K562 (cell line): ENCODE measurements at regions not wholly inside any gene's neighbourhood (a gene's known extent, or its start where the extent isn't known, plus 50 kb on each side); places are given as distances from the start of the nearest gene placed in this dataset.

Experiments used
- ATAC-seq: fragments of 200-7000 bp; cut with Tn5 transposase; 3 replicates; pipeline ENCODE4 v1.9.1; 2020; ENCODE audit warnings: moderate library complexity
- BruUV-seq: library from RNA; stranded (reverse); fragments of 400-500 nt; replicated peaks from 2 replicates; lab custom pipeline; 2021; lab: Mats Ljungman, UMichigan
- CTCF ChIA-PET: fragments of 300-600 bp; formaldehyde crosslinking; extraction: SDS; loops from one replicate; lab custom pipeline; 2021; ENCODE audit warnings: low intra/inter-chr PET ratio; lab: Yijun Ruan, JAX
- POLR2A ChIA-PET: fragments of 300-600, 350-650 bp; sonication (Branson Sonifier 250); formaldehyde crosslinking; extraction: SDS; loops from one replicate; lab custom pipeline; 2021; ENCODE audit warnings: antibody characterized with exemption, inconsistent platforms; lab: Yijun Ruan, JAX
- DNase-seq, 4 experiments: peaks; one replicate each; pipeline versions ENCODE4 v3.0.0 to v3.0.0-alpha.2; 2011 to 2018; ENCODE audit warnings: low spot score in 3 of 4, mixed read lengths in 3 of 4; ENCODE audit errors: extremely low read depth in 1 of 4
- FAIRE-seq: peaks from 2 replicates; lab custom pipeline; 2011; peaks lifted over from hg19 to GRCh38; lab: Jason Lieb, UNC
- H2AFZ ChIP-seq: 2 replicates; pipeline ENCODE4 v1.6.0; 2011; ENCODE audit warnings: low read depth, low read length, control low read depth, inconsistent platforms
- H3K27ac ChIP-seq: fragments of 200-600 bp; 3 replicates; pipeline ENCODE4 v1.8.0; 2011; ENCODE audit warnings: low read depth, mild to moderate bottlenecking, control low read depth, inconsistent platforms, low read length, moderate library complexity, mixed read lengths; ENCODE audit errors: extremely low read depth
- H3K27me3 ChIP-seq, 2 experiments: fragments of 300-600 bp in 1 of 2; 2 replicates in 1 of 2; 3 replicates in 1 of 2; pipeline versions ENCODE4 v1.6.0 to v1.8.0; 2011; ENCODE audit warnings: inconsistent platforms in 2 of 2, low read length in 2 of 2, mild to moderate bottlenecking in 1 of 2, mixed read lengths in 1 of 2, moderate library complexity in 1 of 2; ENCODE audit not compliant: control insufficient read depth in 2 of 2, insufficient read depth in 2 of 2
- H3K36me3 ChIP-seq: fragments of 300-600 bp; 3 replicates; pipeline ENCODE4 v1.8.0; 2011; ENCODE audit warnings: mild to moderate bottlenecking, low read length, inconsistent platforms; ENCODE audit not compliant: control insufficient read depth, insufficient read depth
- H3K4me1 ChIP-seq, 2 experiments: fragments of 200-600 bp in 1 of 2; replicated peaks in 1 of 2; 2 replicates in 1 of 2; 3 replicates in 1 of 2; pipeline versions ENCODE4 v1.5.1 to v1.8.0; 2011; ENCODE audit warnings: inconsistent platforms in 2 of 2, low read length in 2 of 2, mild to moderate bottlenecking in 1 of 2, mixed read lengths in 1 of 2, moderate library complexity in 1 of 2; ENCODE audit not compliant: control insufficient read depth in 2 of 2, insufficient read depth in 2 of 2
- H3K4me2 ChIP-seq: 2 replicates; pipeline ENCODE4 v1.6.1; 2011; ENCODE audit warnings: low read length, control low read depth, inconsistent platforms, mixed read lengths; ENCODE audit not compliant: insufficient read depth
- H3K4me3 ChIP-seq: fragments of 200-600 bp; sonication (generic), shearing (Covaris generic); 2 replicates; pipeline ENCODE4 v1.5.1; 2016; ENCODE audit warnings: control low read depth, inconsistent platforms
- H3K79me2 ChIP-seq: fragments of 200-600 bp; 3 replicates; pipeline ENCODE4 v1.8.0; 2011; ENCODE audit warnings: low read length, inconsistent platforms; ENCODE audit not compliant: control insufficient read depth, insufficient read depth
- H3K9ac ChIP-seq, 2 experiments: 2 replicates each; pipeline versions ENCODE4 v1.6.0 to v1.6.1; 2011; ENCODE audit warnings: low read depth in 2 of 2, low read length in 2 of 2, control low read depth in 1 of 2, inconsistent platforms in 1 of 2, mild to moderate bottlenecking in 1 of 2, mixed read lengths in 1 of 2; ENCODE audit not compliant: insufficient read depth in 1 of 2
- H3K9me1 ChIP-seq: one replicate; pipeline ENCODE4 v1.6.0; 2011; ENCODE audit warnings: inconsistent platforms, mild to moderate bottlenecking, low read length, moderate library complexity; ENCODE audit not compliant: control insufficient read depth, insufficient read depth
- H3K9me3 ChIP-seq: replicated peaks from 2 replicates; pipeline ENCODE4 v1.5.1; 2011; ENCODE audit warnings: low read depth, low read length, inconsistent platforms; ENCODE audit not compliant: control insufficient read depth, insufficient read depth
- H4K20me1 ChIP-seq: replicated peaks from 2 replicates; pipeline ENCODE4 v1.6.1; 2011; ENCODE audit warnings: low read length, inconsistent platforms, mixed read lengths; ENCODE audit not compliant: control insufficient read depth, insufficient read depth
- BDP1 ChIP-seq: IDR thresholded peaks from 3 replicates; pipeline ENCODE4 v1.6.1; 2011; ENCODE audit not compliant: insufficient read length, insufficient read depth
- ELK1 ChIP-seq: sonication (generic); formaldehyde crosslinking; IDR thresholded peaks from 2 replicates; pipeline ENCODE4 v1.8.1; 2022; ENCODE audit warnings: missing genetic modification reagents
- HDAC8 ChIP-seq: fragments of 450-650 bp; IDR thresholded peaks from 2 replicates; pipeline ENCODE4 v1.6.1; 2016; ENCODE audit warnings: mild to moderate bottlenecking, missing genetic modification characterization, moderate library complexity, missing compliant biosample characterization
- IRF9 ChIP-seq: fragments of 450-650 bp; IDR thresholded peaks from 2 replicates; pipeline ENCODE4 v1.6.1; 2016; ENCODE audit warnings: missing biosample characterization, missing genetic modification characterization
- MYC ChIP-seq, 2 experiments: fragments of 250-450 bp in 1 of 2; sonication (Bioruptor Pico) in 1 of 2; IDR thresholded peaks; 2 replicates each; pipeline versions ENCODE4 v1.5.1 to v1.6.1; 2012 to 2021; ENCODE audit warnings: low read depth in 2 of 2, borderline replicate concordance in 1 of 2, improper control_type of control experiment in 1 of 2, low read length in 1 of 2, mild to moderate bottlenecking in 1 of 2, moderate library complexity in 1 of 2
- RBM14 ChIP-seq: fragments of 200-400 bp; formaldehyde crosslinking; IDR thresholded peaks from 2 replicates; pipeline ENCODE4 v1.6.1; 2018; ENCODE audit warnings: low read depth, mild to moderate bottlenecking, low read length, moderate library complexity, borderline replicate concordance; ENCODE audit not compliant: insufficient read depth
- TCFL5 ChIP-seq: fragments of 250-450 bp; sonication (Bioruptor Pico); conservative IDR thresholded peaks from 2 replicates; pipeline ENCODE4 v1.6.1; 2021; ENCODE audit warnings: mild to moderate bottlenecking, moderate library complexity, matching md5 sums
- ZNF217 ChIP-seq: sonication (generic); formaldehyde crosslinking; IDR thresholded peaks from 2 replicates; pipeline ENCODE4 v1.8.0; 2022; ENCODE audit warnings: mild to moderate bottlenecking, missing genetic modification reagents
- WGBS: fragments of 100-300 bp; shearing (Covaris generic); methylation state at CpG from one replicate; pipeline ENCODE4 v1.1.6; 2016; ENCODE audit warnings: low coverage, mixed read lengths; ENCODE audit not compliant: insufficient coverage; ENCODE audit errors: missing lambda C conversion rate; 5-methylcytosine and 5-hydroxymethylcytosine counted together
- in situ Hi-C: fragments of 300-500 bp; cut with MboI; formaldehyde crosslinking; loops from 4 replicates; pipeline ENCODE4 v1.15.0; 2018; ENCODE audit warnings: inconsistent platforms, mixed read lengths
- intact Hi-C: fragments of 100-400 bp; cut with micrococcal nuclease; formaldehyde crosslinking; loops from 2 replicates; pipeline ENCODE4 v1.14.2; 2022

GRCh38 chr22:49521787-49522224, 305.9 kb downstream of the BRD1 start (continued):
- TF ChIP-seq TCFL5 (CRISPR knock-in tag), result no peak

GRCh38 chr22:49519117-49519737, 308.4 kb downstream of the BRD1 start:
- Histone ChIP-seq H3K4me1 (peaks cover 0 to 3% of the 10 kb centered on the region in 2 experiments; a peak in 2 of 5 replicates), H3K9ac (no peak overlapping the region), H3K9me3 (no peaks in the 10 kb centered on the region; the same call in 1 of the 2 replicates), H3K27me3 (no peaks in the 10 kb centered on the region), H3K36me3 (peaks cover 14% of the 10 kb centered on the region), H3K79me2 (peaks cover 11% of the 10 kb centered on the region), H3K9me1 (no peaks in the 10 kb centered on the region), H4K20me1 (no peaks in the 10 kb centered on the region), H3K4me2 (no peak overlapping the region), H3K27ac (no peak overlapping the region), H3K4me3 (no peak overlapping the region), H2AFZ (no peak overlapping the region)
- FAIRE-seq (no peak), DNase-seq (no peak), ATAC-seq (no peak)
- in situ Hi-C loops, result no loop called here
- TF ChIP-seq ZNF217 (CRISPR knock-in tag), result no peak
- TF ChIP-seq MYC (IDR thresholded peaks at IDR 0.05; ENCODE audit: low read depth, low read length), result no peak
- TF ChIP-seq MYC (CRISPR knock-in tag; IDR thresholded peaks at IDR 0.05; ENCODE audit: borderline replicate concordance, low read depth), result no peak
- TF ChIP-seq BDP1, result no peak
- TF ChIP-seq HDAC8 (tag), result no peak
- TF ChIP-seq ELK1, result no peak
- no peak for TF ChIP-seq IRF9
- no peak for TF ChIP-seq RBM14
- BruUV-seq, result no TSS peak
- intact Hi-C loops, result no loop called here
- ChIA-PET CTCF (no interaction called here), POLR2A (interaction anchor here (0.7 kb wide), 1 partner anchor 16 kb away, joined by 3 read pairs; no protein-coding TSS in a partner anchor)
- WGBS, result 91% methylated on average over 11 of the region's 18 CpGs
